ENCODE measurements at regions not wholly inside any gene's neighbourhood (a gene's known extent, or its start where the extent isn't known, plus 50 kb on each side); places are given as distances from the start of the nearest gene placed in this dataset.

DNA sequence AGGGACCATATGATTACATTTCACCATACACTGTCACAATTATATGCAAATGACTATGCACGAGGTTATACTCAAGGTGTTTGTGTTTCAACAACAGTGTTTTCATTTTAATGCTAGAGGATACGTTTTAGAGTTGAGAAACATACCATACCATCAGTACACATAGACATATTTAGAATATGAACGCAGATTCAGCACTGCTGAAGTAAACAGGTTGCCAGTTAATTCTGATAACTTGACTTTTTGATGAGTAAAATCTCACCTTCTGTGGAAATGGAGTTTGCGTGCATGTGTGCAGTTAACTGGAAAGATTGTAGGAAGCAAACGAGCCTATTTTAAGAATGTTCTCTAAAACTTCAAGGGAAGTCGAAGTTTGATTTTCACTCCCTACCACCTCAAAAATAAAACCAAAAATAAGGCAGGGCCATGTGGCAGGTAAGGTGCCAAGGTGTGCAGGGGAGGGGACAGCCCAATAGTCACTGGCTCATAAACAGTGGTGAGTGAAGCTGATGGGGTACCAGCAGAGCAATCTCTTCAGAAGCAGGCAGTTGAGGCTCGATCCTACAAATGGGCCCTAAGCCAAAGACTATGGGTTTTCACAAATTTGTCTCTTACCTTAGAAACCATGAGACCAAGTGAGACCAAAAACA is 213.1 kb downstream of the IKZF2 start:
- TF ChIP-seq, protein P1, sequence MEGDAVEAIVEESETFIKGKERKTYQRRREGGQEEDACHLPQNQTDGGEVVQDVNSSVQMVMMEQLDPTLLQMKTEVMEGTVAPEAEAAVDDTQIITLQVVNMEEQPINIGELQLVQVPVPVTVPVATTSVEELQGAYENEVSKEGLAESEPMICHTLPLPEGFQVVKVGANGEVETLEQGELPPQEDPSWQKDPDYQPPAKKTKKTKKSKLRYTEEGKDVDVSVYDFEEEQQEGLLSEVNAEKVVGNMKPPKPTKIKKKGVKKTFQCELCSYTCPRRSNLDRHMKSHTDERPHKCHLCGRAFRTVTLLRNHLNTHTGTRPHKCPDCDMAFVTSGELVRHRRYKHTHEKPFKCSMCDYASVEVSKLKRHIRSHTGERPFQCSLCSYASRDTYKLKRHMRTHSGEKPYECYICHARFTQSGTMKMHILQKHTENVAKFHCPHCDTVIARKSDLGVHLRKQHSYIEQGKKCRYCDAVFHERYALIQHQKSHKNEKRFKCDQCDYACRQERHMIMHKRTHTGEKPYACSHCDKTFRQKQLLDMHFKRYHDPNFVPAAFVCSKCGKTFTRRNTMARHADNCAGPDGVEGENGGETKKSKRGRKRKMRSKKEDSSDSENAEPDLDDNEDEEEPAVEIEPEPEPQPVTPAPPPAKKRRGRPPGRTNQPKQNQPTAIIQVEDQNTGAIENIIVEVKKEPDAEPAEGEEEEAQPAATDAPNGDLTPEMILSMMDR (IDR thresholded peaks at IDR 0.05), result no peak
- no peak for TF ChIP-seq EZH2 (IDR thresholded peaks at IDR 0.05)
